T-helper 17 cell (primary cell): ENCODE measurements at regions not wholly inside any gene's neighbourhood (a gene's known extent, or its start where the extent isn't known, plus 50 kb on each side); places are given as distances from the start of the nearest gene placed in this dataset.

Experiments used
- ATAC-seq: fragments of 150-1000 bp; cut with Tn5 transposase; 2 replicates; pipeline ENCODE4 v1.10.0; 2021; ENCODE audit warnings: mild to moderate bottlenecking, moderate library complexity
- DNase-seq, 3 donors: peaks; one replicate each; pipeline versions ENCODE4 v3.0.0 to v3.0.0-alpha.2; 2020 to 2021
- H3K9me3 ChIP-seq: one replicate; pipeline ENCODE4 v1.7.0; 2013; ENCODE audit warnings: low read length, mild to moderate bottlenecking; ENCODE audit not compliant: control insufficient read depth, poor library complexity, severe bottlenecking
- H3K27ac Mint-ChIP-seq: one replicate; pipeline ENCODE4 v1.8.0; 2022; ENCODE audit warnings: mild to moderate bottlenecking, moderate library complexity, mixed read lengths
- H3K27me3 Mint-ChIP-seq: one replicate; pipeline ENCODE4 v1.8.0; 2022; ENCODE audit warnings: mixed read lengths
- H3K36me3 Mint-ChIP-seq: one replicate; pipeline ENCODE4 v1.8.0; 2022; ENCODE audit warnings: low read depth, mixed read lengths
- H3K4me1 Mint-ChIP-seq: one replicate; pipeline ENCODE4 v1.8.0; 2022; ENCODE audit warnings: mild to moderate bottlenecking, mixed read lengths
- H3K4me3 Mint-ChIP-seq: one replicate; pipeline ENCODE4 v1.8.0; 2022; ENCODE audit warnings: mild to moderate bottlenecking, moderate library complexity, mixed read lengths

DNA sequence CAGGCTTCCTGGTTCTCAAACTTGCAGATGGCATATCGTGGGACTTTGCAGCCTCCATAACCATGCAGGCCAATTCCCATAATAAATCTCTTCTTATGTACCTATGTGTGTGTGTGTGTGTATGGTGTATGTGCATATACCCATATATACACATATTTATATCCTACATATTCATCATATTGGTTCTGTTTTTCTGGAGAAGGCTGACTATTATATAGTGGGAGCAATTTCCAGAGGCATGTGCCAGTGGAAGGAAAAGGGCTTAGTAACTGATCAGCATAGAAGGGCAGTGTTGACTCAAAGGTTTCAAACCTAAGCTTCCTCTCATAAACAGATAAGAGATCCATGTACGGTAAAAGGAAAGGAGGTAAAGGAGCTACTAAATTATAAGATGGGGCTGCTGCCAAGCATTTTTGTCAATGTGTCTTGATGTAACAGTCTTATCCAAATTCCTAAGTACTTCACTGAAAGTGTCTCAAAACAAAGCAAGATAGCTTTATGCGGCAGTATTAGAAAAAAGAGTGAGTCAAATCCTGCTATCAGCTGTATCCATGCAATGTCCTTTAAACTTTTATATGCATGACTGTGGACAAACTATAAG, 432.1 kb downstream of the TBC1D4 start:
- Mint-ChIP-seq H3K4me1 (no peaks in the 10 kb centered on the region), H3K27me3 (peaks cover 8% of the 10 kb centered on the region), H3K36me3 (peaks cover 2% of the 10 kb centered on the region), H3K4me3 (no peak overlapping the region), H3K27ac (no peak overlapping the region)
- no peak for ATAC-seq
- no peaks in the 10 kb centered on the region for H3K9me3 ChIP-seq
- no peak for DNase-seq

DNA sequence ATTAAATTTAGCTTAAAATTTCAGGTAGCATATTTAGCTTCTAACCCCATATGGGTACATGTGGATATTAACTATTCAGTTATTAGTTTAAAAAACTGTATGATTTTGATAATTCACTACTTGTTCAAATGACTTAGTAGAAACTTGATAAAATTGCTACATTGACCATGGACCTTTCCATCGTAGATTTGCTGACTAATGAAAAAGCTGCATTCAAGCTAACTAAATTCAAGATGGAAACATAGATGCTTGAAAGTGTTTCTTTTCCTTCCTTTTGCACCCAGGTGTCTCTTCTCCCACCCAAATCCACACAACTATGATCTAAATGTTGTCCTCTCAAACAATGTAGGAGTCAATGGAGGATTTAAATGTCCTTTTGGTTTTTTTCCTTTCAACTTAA, 439.2 kb downstream of the TBC1D4 start:
- Mint-ChIP-seq H3K36me3 (no peaks in the 10 kb centered on the region), H3K27ac (no peak overlapping the region), H3K4me3 (no peak overlapping the region), H3K27me3 (no peaks in the 10 kb centered on the region), H3K4me1 (no peaks in the 10 kb centered on the region)
- DNase-seq (no peak), ATAC-seq (no peak)
- H3K9me3 ChIP-seq, result no peaks in the 10 kb centered on the region

GRCh38 chr13:75038393-75039113, 443.4 kb downstream of the TBC1D4 start:
- no peaks in the 10 kb centered on the region for H3K27me3 Mint-ChIP-seq
- H3K4me1 Mint-ChIP-seq, result no peaks in the 10 kb centered on the region
- H3K36me3 Mint-ChIP-seq, result no peaks in the 10 kb centered on the region
- no peaks in the 10 kb centered on the region for H3K9me3 ChIP-seq
- H3K27ac Mint-ChIP-seq, result no peak overlapping the region
- DNase-seq, result no peak
- ATAC-seq, result no peak
- no peak overlapping the region for H3K4me3 Mint-ChIP-seq

DNA sequence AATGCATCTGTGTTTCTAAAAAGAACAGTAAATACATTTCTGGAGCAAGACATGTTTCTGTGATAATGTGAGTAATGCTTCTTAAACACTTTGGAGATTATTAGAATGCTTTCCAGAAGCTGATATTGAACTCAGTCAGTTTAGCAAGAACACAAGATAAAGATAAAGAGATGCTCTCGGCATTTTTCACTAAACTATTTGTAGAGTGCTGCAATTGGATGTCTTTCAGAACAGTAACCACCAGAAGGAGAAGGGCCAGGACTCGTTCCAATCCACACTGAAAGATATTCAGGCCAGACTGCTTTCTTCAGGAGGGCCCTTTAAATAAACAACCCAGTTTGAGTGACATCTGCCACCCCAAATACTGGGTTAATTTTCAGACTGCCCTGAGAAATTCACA, 456.0 kb downstream of the TBC1D4 start:
- Mint-ChIP-seq H3K27me3 (no peaks in the 10 kb centered on the region), H3K36me3 (no peaks in the 10 kb centered on the region)

GRCh38 chr13:75024602-75025001, 457.4 kb downstream of the TBC1D4 start:
- H3K4me3 Mint-ChIP-seq, result no peak overlapping the region
- no peaks in the 10 kb centered on the region for H3K9me3 ChIP-seq
- no peaks in the 10 kb centered on the region for H3K36me3 Mint-ChIP-seq
- no peaks in the 10 kb centered on the region for H3K27me3 Mint-ChIP-seq
- no peak for ATAC-seq
- H3K4me1 Mint-ChIP-seq, result no peaks in the 10 kb centered on the region
- no peak overlapping the region for H3K27ac Mint-ChIP-seq
- DNase-seq, result no peak

More for the DNA sequence above, 456.0 kb downstream of the TBC1D4 start:
- Mint-ChIP-seq H3K4me3 (no peak overlapping the region), H3K4me1 (no peaks in the 10 kb centered on the region), H3K27ac (no peak overlapping the region)
- DNase-seq (no peak), ATAC-seq (no peak)
- no peaks in the 10 kb centered on the region for H3K9me3 ChIP-seq

GRCh38 chr13:75023609-75024008, 458.4 kb downstream of the TBC1D4 start:
- no peak for DNase-seq

DNA sequence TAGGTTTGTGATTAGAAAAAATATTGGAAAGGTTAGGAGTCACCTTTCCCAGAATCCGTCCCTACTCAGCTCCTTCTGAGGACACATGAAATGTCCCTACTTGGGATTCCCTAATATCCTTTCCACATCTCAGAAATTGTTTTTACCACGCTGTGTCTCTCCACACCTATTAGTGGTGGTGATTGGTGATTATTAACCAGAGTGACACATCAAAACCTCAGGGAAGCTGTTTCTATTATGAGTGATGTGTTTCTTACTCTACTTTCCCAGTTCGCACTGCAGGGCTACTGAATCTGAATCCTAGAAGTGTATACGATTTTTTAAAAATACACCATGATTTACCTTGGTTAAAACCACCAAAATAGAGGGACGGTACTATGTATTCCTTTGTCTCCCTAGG, 460.8 kb downstream of the TBC1D4 start:
- DNase-seq, result no peak

More at GRCh38 chr13:75023609-75024008, 458.4 kb downstream of the TBC1D4 start:
- H3K27ac Mint-ChIP-seq, result no peak overlapping the region
- no peaks in the 10 kb centered on the region for H3K36me3 Mint-ChIP-seq
- no peak overlapping the region for H3K4me3 Mint-ChIP-seq
- no peak for ATAC-seq
- no peaks in the 10 kb centered on the region for H3K9me3 ChIP-seq
- no peaks in the 10 kb centered on the region for H3K4me1 Mint-ChIP-seq
- no peaks in the 10 kb centered on the region for H3K27me3 Mint-ChIP-seq

DNA sequence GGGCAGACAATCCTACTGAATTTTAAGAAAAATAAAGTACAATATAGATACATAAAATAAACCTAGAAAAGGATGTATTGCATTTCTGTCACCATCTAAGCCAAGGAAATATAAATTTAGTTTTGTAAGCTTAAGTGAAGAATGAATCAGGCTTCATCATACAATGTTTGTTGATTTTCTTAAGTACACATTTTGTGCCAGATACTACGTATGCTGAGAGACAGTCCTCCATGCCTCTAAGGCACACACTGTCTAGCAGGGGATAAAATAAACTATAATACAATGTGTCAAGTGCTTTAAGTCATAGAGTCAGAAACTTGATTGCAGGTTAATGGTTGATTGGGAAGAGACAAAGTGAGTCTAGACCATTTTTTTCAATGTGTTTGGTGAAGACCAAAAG, 465.7 kb downstream of the TBC1D4 start:
- Mint-ChIP-seq H3K27me3 (peaks cover 13% of the 10 kb centered on the region), H3K4me3 (no peak overlapping the region), H3K4me1 (no peaks in the 10 kb centered on the region), H3K36me3 (no peaks in the 10 kb centered on the region), H3K27ac (no peak overlapping the region)
- ATAC-seq (no peak), DNase-seq (no peak)
- H3K9me3 ChIP-seq, result no peaks in the 10 kb centered on the region

More for the DNA sequence above, 460.8 kb downstream of the TBC1D4 start:
- no peaks in the 10 kb centered on the region for H3K9me3 ChIP-seq
- Mint-ChIP-seq H3K27me3 (no peaks in the 10 kb centered on the region), H3K4me3 (no peak overlapping the region), H3K36me3 (no peaks in the 10 kb centered on the region), H3K27ac (no peak overlapping the region), H3K4me1 (no peaks in the 10 kb centered on the region)
- ATAC-seq, result no peak

DNA sequence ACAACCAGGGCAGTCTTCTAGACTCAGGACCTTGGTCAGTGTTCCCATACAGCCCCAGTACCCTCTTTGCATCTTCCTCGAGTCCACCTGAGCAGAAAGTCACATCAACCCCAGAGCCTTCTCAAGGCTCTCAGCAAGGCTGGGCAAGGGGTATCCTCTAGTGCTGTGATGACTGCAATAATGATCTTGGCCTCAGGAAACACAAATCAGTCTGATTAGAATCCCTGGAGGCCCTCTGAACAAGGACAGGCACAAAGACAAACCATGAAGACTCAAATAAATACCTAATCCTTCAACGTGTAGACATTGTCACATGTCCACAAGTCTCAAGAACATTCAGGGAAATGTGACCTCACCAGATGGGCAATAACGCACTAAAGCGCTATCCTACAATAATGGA, 468.2 kb downstream of the TBC1D4 start:
- DNase-seq, result no peak
- H3K27ac Mint-ChIP-seq, result no peak overlapping the region

GRCh38 chr13:75010941-75011340, 471.0 kb downstream of the TBC1D4 start:
- no peaks in the 10 kb centered on the region for H3K4me1 Mint-ChIP-seq
- H3K4me3 Mint-ChIP-seq, result no peak overlapping the region
- DNase-seq (no peak), ATAC-seq (no peak)
- peaks cover 13% of the 10 kb centered on the region for H3K27me3 Mint-ChIP-seq
- no peaks in the 10 kb centered on the region for H3K9me3 ChIP-seq
- no peaks in the 10 kb centered on the region for H3K36me3 Mint-ChIP-seq
- H3K27ac Mint-ChIP-seq, result no peak overlapping the region

More for the DNA sequence above, 468.2 kb downstream of the TBC1D4 start:
- H3K36me3 Mint-ChIP-seq, result no peaks in the 10 kb centered on the region
- H3K4me1 Mint-ChIP-seq, result no peaks in the 10 kb centered on the region
- no peak overlapping the region for H3K4me3 Mint-ChIP-seq
- no peaks in the 10 kb centered on the region for H3K9me3 ChIP-seq
- H3K27me3 Mint-ChIP-seq, result peaks cover 13% of the 10 kb centered on the region
- ATAC-seq, result no peak

- H3K27me3 Mint-ChIP-seq, result peaks cover 11% of the 10 kb centered on the region
- ATAC-seq, result no peak
- no peak overlapping the region for H3K27ac Mint-ChIP-seq
Measured at GRCh38 chr13:75008926-75009325, 473.0 kb downstream of the TBC1D4 start.

GRCh38 chr13:74990992-74991391, 491.0 kb downstream of the TBC1D4 start:
- no peak overlapping the region for H3K4me3 Mint-ChIP-seq
- no peaks in the 10 kb centered on the region for H3K36me3 Mint-ChIP-seq
- no peaks in the 10 kb centered on the region for H3K27me3 Mint-ChIP-seq
- DNase-seq (no peak), ATAC-seq (no peak)
- no peaks in the 10 kb centered on the region for H3K9me3 ChIP-seq
- no peak overlapping the region for H3K27ac Mint-ChIP-seq
- H3K4me1 Mint-ChIP-seq, result no peaks in the 10 kb centered on the region

More at GRCh38 chr13:75008926-75009325, 473.0 kb downstream of the TBC1D4 start:
- Mint-ChIP-seq H3K4me1 (no peaks in the 10 kb centered on the region), H3K4me3 (no peak overlapping the region), H3K36me3 (no peaks in the 10 kb centered on the region)
- H3K9me3 ChIP-seq, result no peaks in the 10 kb centered on the region
- DNase-seq, result no peak

DNA sequence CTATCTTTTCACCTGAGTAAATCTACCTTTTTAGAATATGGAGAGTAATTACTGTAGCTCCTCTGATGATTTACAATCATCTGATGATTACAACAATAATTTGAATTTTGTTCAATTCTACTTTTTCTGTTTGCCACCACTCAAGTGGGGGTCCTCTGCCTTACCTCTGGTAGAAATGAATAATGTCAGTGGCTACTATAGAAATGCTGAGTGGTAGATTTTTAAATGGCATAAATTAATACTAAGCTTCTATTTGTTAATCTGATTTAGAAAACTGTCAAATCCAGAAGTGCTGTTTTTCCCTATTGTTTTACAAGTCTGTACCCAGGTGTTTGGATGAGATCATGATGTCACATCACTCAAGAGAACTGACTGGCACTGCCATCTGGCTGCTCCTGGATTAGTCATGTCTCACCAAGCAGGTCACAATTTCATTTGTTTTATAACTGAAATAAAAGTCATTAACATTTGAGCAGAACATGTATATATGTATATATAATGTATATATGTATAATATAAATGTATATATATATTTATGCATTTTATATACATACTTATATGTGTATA, 494.8 kb downstream of the TBC1D4 start:
- no peak for DNase-seq
- H3K27me3 Mint-ChIP-seq, result no peaks in the 10 kb centered on the region
- no peaks in the 10 kb centered on the region for H3K9me3 ChIP-seq
- H3K4me1 Mint-ChIP-seq, result no peaks in the 10 kb centered on the region
- no peak for ATAC-seq
- no peaks in the 10 kb centered on the region for H3K36me3 Mint-ChIP-seq
- H3K4me3 Mint-ChIP-seq, result no peak overlapping the region
- H3K27ac Mint-ChIP-seq, result no peak overlapping the region

- H3K4me1 Mint-ChIP-seq, result no peaks in the 10 kb centered on the region
Measured at GRCh38 chr13:74986609-74987008, 495.4 kb downstream of the TBC1D4 start.

More at GRCh38 chr13:74986609-74987008, 495.4 kb downstream of the TBC1D4 start:
- ATAC-seq, result no peak
- Mint-ChIP-seq H3K4me3 (no peak overlapping the region), H3K27ac (no peak overlapping the region), H3K36me3 (no peaks in the 10 kb centered on the region), H3K27me3 (no peaks in the 10 kb centered on the region)
- DNase-seq, result no peak
- no peaks in the 10 kb centered on the region for H3K9me3 ChIP-seq
